HG02938 (cell line): ENCODE measurements at regions not wholly inside any gene's neighbourhood (a gene's known extent, or its start where the extent isn't known, plus 50 kb on each side); places are given as distances from the start of the nearest gene placed in this dataset.

Experiments
- ATAC-seq: cut with Tn5 transposase; IDR thresholded peaks from one replicate; pipeline ENCODE4 v1.9.1; 2021; ENCODE audit warnings: mild to moderate bottlenecking, moderate library complexity; ENCODE audit not compliant: unreplicated experiment

DNA sequence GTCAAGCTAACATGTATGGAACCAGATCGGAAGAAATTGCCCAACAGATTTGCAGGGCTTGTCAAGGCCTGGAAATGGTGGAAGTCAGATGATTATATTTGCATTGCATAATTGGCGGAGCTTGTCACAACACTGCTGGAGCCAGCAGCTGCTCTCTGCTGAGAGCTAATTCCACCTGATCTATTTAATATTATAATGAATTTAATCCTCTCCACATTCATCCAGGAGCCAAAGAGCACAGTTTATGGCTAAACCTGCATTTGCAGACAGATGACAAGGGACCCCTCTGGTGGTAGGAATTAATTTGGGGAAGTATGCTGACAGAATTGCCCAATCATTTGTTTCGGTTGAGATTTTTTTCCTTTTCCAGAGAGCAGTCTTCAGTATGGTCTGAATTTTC, 730.2 kb downstream of the TUSC7 start:
- ATAC-seq: no peak

DNA sequence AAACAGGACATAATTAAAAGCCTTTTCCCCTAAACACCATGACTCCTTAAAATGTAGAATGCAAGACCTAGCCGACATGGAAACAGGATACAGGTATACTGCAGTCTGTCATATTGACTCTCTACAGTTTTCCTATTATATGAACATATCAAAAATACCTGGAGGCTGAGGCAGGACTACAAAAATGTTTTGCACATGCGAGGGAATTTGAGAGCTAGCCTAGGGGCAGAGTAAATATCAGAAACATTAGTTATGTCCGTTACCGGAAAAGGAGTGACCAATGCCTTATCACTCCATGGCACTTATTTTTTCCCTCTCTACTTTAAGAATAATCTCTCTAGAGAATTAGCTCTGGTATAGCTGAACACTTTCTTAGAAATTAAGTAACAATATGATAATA, 732.3 kb downstream of the TUSC7 start:
- ATAC-seq: no peak

- ATAC-seq: no peak
Measured at GRCh38 chr3:117442566-117442965, 733.0 kb downstream of the TUSC7 start.

DNA sequence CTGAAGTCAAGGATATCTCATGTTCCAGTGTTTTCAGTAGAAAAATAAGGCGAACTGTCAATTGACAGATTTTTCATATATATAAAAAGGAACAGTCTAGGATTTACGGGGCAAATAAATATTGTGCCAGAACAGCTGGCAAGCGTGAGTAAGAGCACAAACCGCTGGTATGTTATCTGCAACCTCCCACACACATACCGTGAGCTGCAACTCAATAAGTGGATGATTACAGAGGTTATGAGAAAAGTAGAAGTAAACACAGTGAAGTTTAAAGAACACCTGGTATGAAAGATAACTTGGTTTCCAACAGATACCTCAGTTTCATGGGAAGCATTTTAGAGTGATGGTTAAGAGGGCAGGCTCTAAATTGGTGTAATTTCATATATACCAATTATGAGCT, 733.4 kb downstream of the TUSC7 start:
- ATAC-seq: no peak

- no peak for ATAC-seq
Measured at GRCh38 chr3:117444175-117444574, 734.6 kb downstream of the TUSC7 start.

- ATAC-seq: no peak
Measured at GRCh38 chr3:117447419-117447818, 737.8 kb downstream of the TUSC7 start.

- no peak for ATAC-seq
Measured at GRCh38 chr3:117450026-117450425, 740.4 kb downstream of the TUSC7 start.

GRCh38 chr3:117454254-117454653, 744.7 kb downstream of the TUSC7 start:
- ATAC-seq: no peak

- ATAC-seq: no peak
Measured at GRCh38 chr3:117454908-117455307, 745.3 kb downstream of the TUSC7 start.

DNA sequence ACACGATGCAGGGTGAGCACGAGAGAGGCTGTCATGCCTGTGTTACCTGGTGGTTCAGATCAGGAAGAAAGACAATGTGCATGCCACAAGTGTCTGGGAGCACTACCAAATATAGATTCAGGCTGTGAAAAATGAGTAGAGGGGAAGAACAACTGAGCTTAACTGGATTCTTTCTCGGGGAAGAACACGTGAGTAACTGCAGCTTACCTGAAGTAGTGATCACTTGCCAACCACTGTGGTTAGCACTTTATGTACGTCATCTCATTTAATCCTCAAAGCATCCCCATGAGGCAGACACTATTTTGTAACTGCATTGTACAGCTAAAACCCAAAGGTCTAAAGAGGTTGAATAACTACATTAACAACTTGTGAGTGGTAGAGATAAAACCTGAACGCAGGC, 746.2 kb downstream of the TUSC7 start:
- no peak for ATAC-seq

- no peak for ATAC-seq
Measured at GRCh38 chr3:117463276-117464115, 753.9 kb downstream of the TUSC7 start.

DNA sequence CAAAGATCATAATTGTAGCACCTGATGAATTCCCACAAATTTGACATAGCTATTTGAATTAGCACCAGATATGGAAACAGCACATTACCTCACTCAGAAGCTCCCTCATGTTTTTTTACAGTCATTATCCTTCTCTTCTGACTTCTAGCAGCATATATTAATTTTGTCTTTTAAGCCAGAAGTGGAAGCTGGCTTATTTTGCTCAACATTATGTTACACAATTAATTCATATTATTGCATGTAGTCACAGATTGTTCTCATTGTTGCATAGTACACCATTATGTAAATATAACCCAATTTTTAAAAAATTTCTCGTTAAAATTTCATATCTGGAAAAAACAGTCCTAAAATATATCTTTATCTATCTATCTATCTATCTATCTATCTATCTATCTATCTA, 762.3 kb downstream of the TUSC7 start:
- ATAC-seq: no peak

GRCh38 chr3:117473981-117474538, 764.5 kb downstream of the TUSC7 start:
- ATAC-seq: no peak

- no peak for ATAC-seq
Measured at GRCh38 chr3:117476572-117476971, 767.0 kb downstream of the TUSC7 start.

GRCh38 chr3:117477214-117477755, 767.7 kb downstream of the TUSC7 start:
- no peak for ATAC-seq

DNA sequence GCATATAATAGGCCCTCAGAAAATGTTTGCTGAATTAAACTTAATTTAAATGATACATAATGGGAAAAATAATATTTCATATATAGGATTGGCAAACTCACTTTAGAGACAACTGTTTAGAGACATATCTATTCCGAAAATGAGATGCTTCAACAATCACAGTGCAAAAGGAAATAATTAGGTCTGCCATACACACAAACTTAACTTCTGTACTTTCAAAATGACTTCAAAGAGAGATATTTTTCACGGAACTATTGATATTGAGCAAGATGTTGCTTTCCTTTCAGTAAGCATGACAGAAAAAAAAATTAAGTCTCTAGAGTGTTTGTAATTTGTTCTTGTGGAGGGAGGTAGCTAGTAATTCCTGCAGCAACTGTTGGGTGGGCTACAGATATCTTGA, 769.5 kb downstream of the TUSC7 start:
- ATAC-seq: peak; percentile 93

DNA sequence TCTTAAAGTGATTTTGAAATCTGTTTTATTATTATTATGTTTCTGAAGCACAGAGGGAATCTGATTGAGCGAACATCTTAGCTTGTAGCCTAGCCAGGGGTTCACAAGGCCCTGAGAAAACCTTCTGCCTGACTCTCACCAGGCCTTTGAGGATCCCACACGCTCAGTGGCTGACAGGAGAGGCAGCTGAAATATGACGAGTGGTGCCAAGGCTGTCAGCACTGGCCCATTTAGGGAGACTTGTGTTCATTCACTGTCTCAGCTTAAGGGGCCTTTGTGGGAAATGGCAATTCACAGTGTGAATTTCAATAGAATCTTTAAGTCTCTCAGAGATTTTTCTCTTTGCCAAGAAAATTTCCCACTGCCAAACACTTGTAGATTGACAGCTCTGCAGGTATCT, 770.9 kb downstream of the TUSC7 start:
- no peak for ATAC-seq

DNA sequence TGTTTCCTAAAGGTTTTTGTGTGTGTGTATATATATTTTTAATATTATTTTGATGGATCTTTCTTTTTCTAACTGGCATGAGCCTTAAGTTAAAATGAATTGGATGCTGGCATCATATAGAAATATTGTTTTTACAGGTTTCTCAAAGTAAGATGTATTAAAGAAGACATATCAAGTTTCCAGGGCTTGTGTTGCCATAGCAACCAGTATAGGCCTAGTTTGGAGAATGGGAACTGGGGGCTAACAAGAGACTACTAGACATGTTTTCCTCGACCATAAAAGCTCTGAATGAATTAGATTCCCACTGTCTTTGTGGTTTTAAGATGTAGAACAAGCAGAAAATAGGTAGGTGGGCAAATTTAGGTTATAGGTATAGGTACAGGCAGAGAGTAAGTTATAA, 771.4 kb downstream of the TUSC7 start:
- no peak for ATAC-seq

- no peak for ATAC-seq
Measured at GRCh38 chr3:117483839-117484238, 774.3 kb downstream of the TUSC7 start.

DNA sequence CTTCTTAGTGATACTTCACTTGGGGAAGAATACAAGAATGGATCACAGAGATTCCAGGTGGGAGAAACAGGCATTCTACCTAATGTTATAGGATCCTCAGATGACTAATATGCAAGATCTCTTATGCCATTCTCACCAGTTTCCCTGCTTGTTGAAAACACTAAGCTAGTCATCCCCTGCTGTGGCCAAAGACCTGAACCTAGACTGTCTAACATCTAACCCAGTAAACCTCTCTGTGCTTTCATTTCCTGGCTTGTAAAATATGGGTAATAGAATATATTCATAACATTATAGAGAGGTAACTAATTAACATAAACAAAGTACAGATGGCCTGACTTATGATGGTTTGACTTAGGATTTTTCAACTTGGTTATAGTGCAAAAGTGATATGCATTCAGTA, 776.3 kb downstream of the TUSC7 start:
- ATAC-seq: peak; percentile 64

GRCh38 chr3:117486719-117487716, 777.4 kb downstream of the TUSC7 start:
- ATAC-seq: peak; percentile 65
